Astrocyte of the spinal cord (primary cell): ENCODE measurements at regions not wholly inside any gene's neighbourhood (a gene's known extent, or its start where the extent isn't known, plus 50 kb on each side); places are given as distances from the start of the nearest gene placed in this dataset.

Source experiments
- DNase-seq: peaks from one replicate; pipeline ENCODE4 v3.0.0; 2011; ENCODE audit warnings: low read depth, low spot score
- H3K4me3 ChIP-seq: 2 replicates; pipeline ENCODE4 v1.5.1; 2011; ENCODE audit warnings: low read depth, mild to moderate bottlenecking, low read length, moderate library complexity
- CTCF ChIP-seq: IDR thresholded peaks from 2 replicates; pipeline ENCODE4 v1.5.1; 2012; ENCODE audit warnings: low read depth, mild to moderate bottlenecking, low read length, inconsistent platforms
- in situ Hi-C: cut with HindIII; loops from 2 replicates; pipeline ENCODE4 v1.10.0; 2017; ENCODE audit warnings: low sequenced_read_pairs

- in situ Hi-C loops = no loop called here
- DNase-seq = no peak
- H3K4me3 ChIP-seq = no peak overlapping the region
- TF ChIP-seq CTCF = no peak
These were observed 99.2 kb upstream of the FGF3 start for GRCh38 chr11:69918231-69918937.

- peak; percentile 51 for DNase-seq
- H3K4me3 ChIP-seq = no peak overlapping the region
- TF ChIP-seq CTCF = peak; percentile 97
- in situ Hi-C loops = no loop called here
These were observed 99.9 kb upstream of the FGF3 start for GRCh38 chr11:69918938-69919650.

GRCh38 chr11:69919659-69920344 lies 100.6 kb upstream of the FGF3 start:
- no peak overlapping the region for H3K4me3 ChIP-seq
- DNase-seq = no peak
- no peak for TF ChIP-seq CTCF
- in situ Hi-C loops = no loop called here

- in situ Hi-C loops = no loop called here
- no peak for DNase-seq
- no peak overlapping the region for H3K4me3 ChIP-seq
- no peak for TF ChIP-seq CTCF
These were observed 101.3 kb upstream of the FGF3 start for GRCh38 chr11:69920345-69921127.

GRCh38 chr11:69921128-69922014 lies 102.2 kb upstream of the FGF3 start:
- in situ Hi-C loops = no loop called here
- no peak for TF ChIP-seq CTCF
- no peak for DNase-seq
- H3K4me3 ChIP-seq = no peak overlapping the region
